Endodermal cell (in vitro differentiated cells): ENCODE measurements at regions not wholly inside any gene's neighbourhood (a gene's known extent, or its start where the extent isn't known, plus 50 kb on each side); places are given as distances from the start of the nearest gene placed in this dataset.

Experiments used
- DNase-seq: peaks from one replicate; pipeline ENCODE4 v3.0.0-alpha.2; 2017
- H3K27ac ChIP-seq: 2 replicates; pipeline ENCODE4 v1.5.1; 2013; ENCODE audit warnings: mild to moderate bottlenecking, low read depth, low read length, moderate library complexity
- H3K27me3 ChIP-seq: 2 replicates; pipeline ENCODE4 v1.6.1; 2013; ENCODE audit warnings: mild to moderate bottlenecking, low read length, moderate library complexity; ENCODE audit not compliant: insufficient read depth, control insufficient read depth, poor library complexity, severe bottlenecking
- H3K36me3 ChIP-seq: 2 replicates; pipeline ENCODE4 v1.7.0; 2013; ENCODE audit warnings: mild to moderate bottlenecking, low read length, moderate library complexity; ENCODE audit not compliant: control insufficient read depth, insufficient read depth
- H3K4me1 ChIP-seq: one replicate; pipeline ENCODE4 v1.7.0; 2013; ENCODE audit warnings: low read length; ENCODE audit not compliant: control insufficient read depth, insufficient read depth
- H3K4me3 ChIP-seq: 2 replicates; pipeline ENCODE4 v1.5.1; 2013; ENCODE audit warnings: mild to moderate bottlenecking, low read length, moderate library complexity
- H3K9ac ChIP-seq: 2 replicates; pipeline ENCODE4 v1.6.1; 2013; ENCODE audit warnings: mild to moderate bottlenecking, low read length, moderate library complexity; ENCODE audit not compliant: poor library complexity, severe bottlenecking; ENCODE audit errors: extremely low read depth
- H3K9me3 ChIP-seq: 2 replicates; pipeline ENCODE4 v1.6.1; 2013; ENCODE audit warnings: mild to moderate bottlenecking, low read length, moderate library complexity; ENCODE audit not compliant: control insufficient read depth
- H3K27ac Mint-ChIP-seq: 2 replicates; pipeline ENCODE4 v1.8.0; 2020; ENCODE audit warnings: mixed read lengths
- H3K27me3 Mint-ChIP-seq: 2 replicates; pipeline ENCODE4 v1.8.0; 2021; ENCODE audit warnings: mild to moderate bottlenecking, mixed read lengths; ENCODE audit not compliant: insufficient read depth
- H3K36me3 Mint-ChIP-seq: 2 replicates; pipeline ENCODE4 v1.8.0; 2020; ENCODE audit warnings: low read depth, mixed read lengths
- H3K4me1 Mint-ChIP-seq: 2 replicates; pipeline ENCODE4 v1.8.0; 2020; ENCODE audit warnings: mixed read lengths
- H3K4me3 Mint-ChIP-seq: 2 replicates; pipeline ENCODE4 v1.8.0; 2020; ENCODE audit warnings: mild to moderate bottlenecking, moderate library complexity, mixed read lengths
- H3K9me3 Mint-ChIP-seq: 2 replicates; pipeline ENCODE4 v1.8.0; 2020; ENCODE audit warnings: mild to moderate bottlenecking, mixed read lengths
- WGBS, 2 experiments: methylation state at CpG; one replicate each; pipeline versions ENCODE4 v1.1.5 to v1.1.7; 2013; ENCODE audit warnings: missing lambda C conversion rate in 2 of 2, mixed read lengths in 1 of 2; ENCODE audit not compliant: insufficient coverage in 1 of 2, insufficient read length in 1 of 2; 5-methylcytosine and 5-hydroxymethylcytosine counted together
- TF ChIP-seq, protein P1 (sequence below): fragments of 200-600 bp; sonication (generic); conservative IDR thresholded peaks from 2 replicates; pipeline ENCODE4 v1.5.0; 2021; ENCODE audit warnings: antibody characterized with exemption, mild to moderate bottlenecking

DNA sequence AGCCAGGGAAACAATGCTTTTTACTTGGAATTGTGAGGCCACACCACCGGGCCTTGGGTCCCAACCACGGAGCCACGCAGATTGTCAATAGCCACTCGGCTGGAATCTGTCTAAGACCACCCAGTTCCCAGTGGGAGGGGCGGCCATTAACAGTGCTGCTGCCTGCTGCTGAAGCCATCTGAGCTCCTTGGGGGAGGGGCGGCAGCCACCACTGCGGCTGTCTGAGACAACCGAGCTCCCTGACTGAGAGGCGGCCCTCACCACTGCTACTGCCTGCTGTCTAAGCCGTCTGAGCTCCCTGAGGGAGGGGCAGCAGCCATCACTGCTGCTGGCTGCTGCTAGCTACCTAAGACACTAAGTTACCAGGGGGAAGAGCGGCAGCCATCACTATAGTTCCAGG, 64.3 kb downstream of the DMRTA2 start:
- Histone ChIP-seq H3K9me3 (no peaks in the 10 kb centered on the region), H3K4me3 (no peak overlapping the region), H3K36me3 (no peaks in the 10 kb centered on the region), H3K27ac (no peak overlapping the region), H3K9ac (no peak overlapping the region), H3K4me1 (no peaks in the 10 kb centered on the region), H3K27me3 (no peaks in the 10 kb centered on the region)
- Mint-ChIP-seq H3K4me1 (peaks cover 2% of the 10 kb centered on the region), H3K27me3 (peaks cover 45% of the 10 kb centered on the region), H3K9me3 (peaks cover 13% of the 10 kb centered on the region), H3K36me3 (no peaks in the 10 kb centered on the region), H3K4me3 (no peak overlapping the region), H3K27ac (no peak overlapping the region)
- TF ChIP-seq, protein P1, sequence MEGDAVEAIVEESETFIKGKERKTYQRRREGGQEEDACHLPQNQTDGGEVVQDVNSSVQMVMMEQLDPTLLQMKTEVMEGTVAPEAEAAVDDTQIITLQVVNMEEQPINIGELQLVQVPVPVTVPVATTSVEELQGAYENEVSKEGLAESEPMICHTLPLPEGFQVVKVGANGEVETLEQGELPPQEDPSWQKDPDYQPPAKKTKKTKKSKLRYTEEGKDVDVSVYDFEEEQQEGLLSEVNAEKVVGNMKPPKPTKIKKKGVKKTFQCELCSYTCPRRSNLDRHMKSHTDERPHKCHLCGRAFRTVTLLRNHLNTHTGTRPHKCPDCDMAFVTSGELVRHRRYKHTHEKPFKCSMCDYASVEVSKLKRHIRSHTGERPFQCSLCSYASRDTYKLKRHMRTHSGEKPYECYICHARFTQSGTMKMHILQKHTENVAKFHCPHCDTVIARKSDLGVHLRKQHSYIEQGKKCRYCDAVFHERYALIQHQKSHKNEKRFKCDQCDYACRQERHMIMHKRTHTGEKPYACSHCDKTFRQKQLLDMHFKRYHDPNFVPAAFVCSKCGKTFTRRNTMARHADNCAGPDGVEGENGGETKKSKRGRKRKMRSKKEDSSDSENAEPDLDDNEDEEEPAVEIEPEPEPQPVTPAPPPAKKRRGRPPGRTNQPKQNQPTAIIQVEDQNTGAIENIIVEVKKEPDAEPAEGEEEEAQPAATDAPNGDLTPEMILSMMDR: no peak
- peak; percentile 71 for DNase-seq
- 75 to 80% methylated on average over 8 to 11 of the region's 11 CpGs for WGBS, 2 experiments

DNA sequence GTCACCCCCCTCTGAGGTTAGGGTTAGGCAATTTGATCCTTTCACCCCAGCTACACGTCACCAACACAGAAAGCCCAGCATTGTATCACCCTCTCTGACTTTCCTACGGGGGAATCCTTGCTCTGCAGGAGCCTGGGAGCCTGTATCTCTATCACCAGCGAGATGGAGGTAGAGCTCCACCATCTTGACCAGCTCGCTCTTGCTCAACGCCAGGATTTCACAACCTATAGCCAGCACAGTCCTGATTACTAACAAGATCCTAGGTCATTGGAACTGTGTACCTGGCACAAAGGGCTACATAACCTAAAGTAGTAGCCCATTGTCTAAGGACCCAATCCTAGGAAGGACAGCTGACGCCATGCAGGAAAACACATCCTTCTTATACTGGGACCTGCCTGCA, 66.1 kb downstream of the DMRTA2 start:
- H3K27me3 Mint-ChIP-seq: peaks cover 27% of the 10 kb centered on the region
- no peak overlapping the region for H3K4me3 Mint-ChIP-seq
- Histone ChIP-seq H3K9me3 (no peaks in the 10 kb centered on the region), H3K27me3 (no peaks in the 10 kb centered on the region), H3K9ac (no peak overlapping the region), H3K27ac (no peak overlapping the region), H3K36me3 (no peaks in the 10 kb centered on the region), H3K4me3 (no peak overlapping the region), H3K4me1 (no peaks in the 10 kb centered on the region)
- DNase-seq: no peak
- H3K4me1 Mint-ChIP-seq: peaks cover 2% of the 10 kb centered on the region
- H3K27ac Mint-ChIP-seq: no peak overlapping the region
- TF ChIP-seq, protein P1: no peak
- peaks cover 7% of the 10 kb centered on the region for H3K9me3 Mint-ChIP-seq
- H3K36me3 Mint-ChIP-seq: no peaks in the 10 kb centered on the region
- 70 to 89% methylated on average over 3 to 6 of the region's 6 CpGs for WGBS, 2 experiments

DNA sequence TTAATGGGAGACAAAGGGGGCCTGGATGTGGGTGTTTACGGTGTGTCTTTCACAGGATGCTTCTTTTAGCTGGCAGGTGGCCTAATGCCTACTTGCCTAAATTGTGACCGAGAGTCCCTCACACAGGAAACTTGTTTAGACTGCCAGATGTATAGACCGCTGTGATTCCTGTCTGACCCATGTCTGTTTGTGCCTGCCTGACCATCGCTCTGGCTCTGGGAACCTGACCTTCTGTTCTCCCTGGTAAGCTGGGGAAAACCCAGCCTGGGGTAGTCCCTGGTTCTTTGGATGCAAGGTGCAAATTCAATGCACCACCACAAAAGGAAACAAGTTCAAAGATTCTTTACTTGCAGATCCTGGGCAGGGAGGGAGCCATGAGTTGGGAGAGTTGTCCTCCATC, 68.4 kb downstream of the DMRTA2 start:
- 81 to 96% methylated on average over 4 of the region's 4 CpGs for WGBS, 2 experiments
- Mint-ChIP-seq H3K4me3 (no peak overlapping the region), H3K36me3 (no peaks in the 10 kb centered on the region), H3K27ac (no peak overlapping the region), H3K27me3 (peaks cover 16% of the 10 kb centered on the region), H3K9me3 (peaks cover 2% of the 10 kb centered on the region), H3K4me1 (peaks cover 2% of the 10 kb centered on the region)
- Histone ChIP-seq H3K36me3 (no peaks in the 10 kb centered on the region), H3K4me3 (no peak overlapping the region), H3K9ac (no peak overlapping the region), H3K27ac (no peak overlapping the region), H3K4me1 (no peaks in the 10 kb centered on the region), H3K9me3 (no peaks in the 10 kb centered on the region), H3K27me3 (peaks cover 5% of the 10 kb centered on the region)
- TF ChIP-seq, protein P1: no peak
- DNase-seq: no peak
